ENCODE measurements at regions not wholly inside any gene's neighbourhood (a gene's known extent, or its start where the extent isn't known, plus 50 kb on each side); places are given as distances from the start of the nearest gene placed in this dataset.

DNA sequence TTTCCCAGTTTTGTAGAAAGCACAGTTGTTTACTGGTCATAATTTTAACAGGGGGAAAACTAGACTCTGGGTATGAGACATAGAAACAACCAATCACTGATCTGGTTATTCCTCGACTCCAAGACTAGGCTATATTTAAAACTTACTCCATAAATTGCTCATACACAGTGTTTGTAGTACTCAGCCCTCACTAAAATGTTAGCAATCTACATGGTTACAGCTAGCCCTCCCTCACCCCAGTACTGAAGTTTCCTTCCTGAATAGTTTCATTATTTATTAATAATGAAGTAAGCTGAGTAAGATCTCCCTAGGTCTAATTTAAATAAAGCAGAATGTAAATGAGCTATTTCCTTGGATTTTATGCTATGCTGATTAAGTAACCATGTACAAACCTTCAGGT is 275.1 kb downstream of the CDH20 start:
- peaks cover 28% of the 10 kb centered on the region for H3K27me3 Mint-ChIP-seq
- no peaks in the 10 kb centered on the region for H3K36me3 Mint-ChIP-seq
- H3K4me1 Mint-ChIP-seq, result no peaks in the 10 kb centered on the region
- no peak overlapping the region for H3K27ac Mint-ChIP-seq
- POLR2A ChIA-PET, result no interaction called here
- no peak overlapping the region for H3K4me3 Mint-ChIP-seq
- DNase-seq, result no peak
- no peaks in the 10 kb centered on the region for H3K9me3 Mint-ChIP-seq
- no peak for ATAC-seq (ENCODE audit: low read depth)

GRCh38 chr18:61607867-61608266 is 274.6 kb downstream of the CDH20 start:
- DNase-seq (no peak), ATAC-seq (ENCODE audit: low read depth) (no peak)
- no peak overlapping the region for H3K27ac Mint-ChIP-seq
- H3K9me3 Mint-ChIP-seq, result no peaks in the 10 kb centered on the region
- POLR2A ChIA-PET, result no interaction called here
- H3K27me3 Mint-ChIP-seq, result peaks cover 32% of the 10 kb centered on the region
- no peaks in the 10 kb centered on the region for H3K4me1 Mint-ChIP-seq
- H3K36me3 Mint-ChIP-seq, result no peaks in the 10 kb centered on the region
- no peak overlapping the region for H3K4me3 Mint-ChIP-seq

GRCh38 chr18:61606759-61607158 is 273.5 kb downstream of the CDH20 start:
- no peak for DNase-seq
- Mint-ChIP-seq H3K27ac (no peak overlapping the region), H3K9me3 (no peaks in the 10 kb centered on the region), H3K4me3 (no peak overlapping the region), H3K36me3 (no peaks in the 10 kb centered on the region), H3K27me3 (peaks cover 36% of the 10 kb centered on the region), H3K4me1 (no peaks in the 10 kb centered on the region)
- POLR2A ChIA-PET, result no interaction called here
- ATAC-seq (ENCODE audit: low read depth), result no peak

DNA sequence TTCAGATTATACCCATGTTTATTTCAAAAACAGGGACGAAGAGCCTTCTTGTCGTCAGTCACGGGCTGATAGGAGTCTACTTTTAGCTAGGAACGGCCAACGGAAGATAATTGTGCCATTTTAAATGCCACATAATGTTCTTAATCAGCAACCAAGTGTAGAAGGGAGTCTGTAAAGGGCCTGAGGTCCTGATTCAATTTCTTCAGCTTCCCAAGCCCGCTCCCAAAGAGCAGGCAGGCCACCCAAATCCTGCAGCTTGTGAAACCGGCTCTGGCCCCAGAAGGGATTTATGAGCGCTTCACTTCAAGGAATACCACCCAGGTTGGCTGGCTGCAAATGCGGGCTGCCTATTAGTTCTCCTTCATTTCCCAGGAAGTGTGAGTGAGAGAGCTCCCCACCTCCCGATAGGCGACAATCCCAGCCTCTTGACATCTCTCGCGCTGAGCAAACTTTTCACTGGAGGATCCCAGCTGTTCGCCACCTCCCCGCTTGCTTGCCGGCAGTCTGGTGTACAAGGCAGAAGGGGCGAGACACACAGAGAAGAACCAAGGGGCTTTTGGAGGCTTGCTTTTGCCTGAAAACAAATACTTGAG is 272.9 kb downstream of the CDH20 start:
- no peak for DNase-seq
- peaks cover 33% of the 10 kb centered on the region for H3K27me3 Mint-ChIP-seq
- POLR2A ChIA-PET, result no interaction called here
- H3K4me3 Mint-ChIP-seq, result no peak overlapping the region
- H3K27ac Mint-ChIP-seq, result no peak overlapping the region
- H3K9me3 Mint-ChIP-seq, result no peaks in the 10 kb centered on the region
- no peaks in the 10 kb centered on the region for H3K36me3 Mint-ChIP-seq
- ATAC-seq (ENCODE audit: low read depth), result no peak
- H3K4me1 Mint-ChIP-seq, result no peaks in the 10 kb centered on the region

DNA sequence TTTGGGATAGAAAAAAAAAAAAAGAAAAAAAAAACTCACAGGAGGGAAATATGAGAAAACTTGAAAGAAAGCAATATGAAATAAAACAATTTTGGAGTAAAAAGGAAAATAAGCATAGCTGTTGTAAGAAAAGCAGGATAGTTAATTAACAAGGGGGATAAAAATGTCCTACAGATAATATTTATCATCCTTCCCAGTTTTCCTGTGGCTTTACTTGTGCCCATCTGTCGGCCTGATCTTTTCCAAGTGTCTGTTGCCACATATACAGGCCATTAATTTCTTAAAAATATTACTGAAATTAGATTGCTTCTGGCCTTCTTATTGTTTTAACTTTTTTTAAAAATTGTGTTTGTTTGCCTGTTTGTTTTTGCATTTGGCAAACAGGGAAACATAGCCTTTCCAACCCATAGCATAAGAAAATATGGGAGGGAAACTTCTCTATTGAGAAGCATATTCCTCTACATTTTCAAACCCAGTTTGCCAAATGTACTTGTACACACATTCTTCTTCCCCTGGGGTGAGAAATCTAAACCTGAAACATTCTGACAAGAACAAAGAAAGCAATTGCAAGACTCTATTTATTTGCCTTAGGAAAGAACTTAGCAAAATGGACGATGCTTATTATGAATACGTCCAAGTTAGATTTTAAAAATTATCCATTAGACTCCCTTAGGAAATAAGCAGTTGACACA is 272.3 kb downstream of the CDH20 start:
- no peaks in the 10 kb centered on the region for H3K4me1 Mint-ChIP-seq
- no peaks in the 10 kb centered on the region for H3K36me3 Mint-ChIP-seq
- H3K27ac Mint-ChIP-seq, result no peak overlapping the region
- DNase-seq (no peak), ATAC-seq (ENCODE audit: low read depth) (no peak)
- no peak overlapping the region for H3K4me3 Mint-ChIP-seq
- POLR2A ChIA-PET, result no interaction called here
- H3K27me3 Mint-ChIP-seq, result peaks cover 30% of the 10 kb centered on the region
- H3K9me3 Mint-ChIP-seq, result no peaks in the 10 kb centered on the region

Data from activated naive CD8-positive, alpha-beta T cell treated with anti-CD3 and anti-CD28 coated beads, Interleukin-2, amount 10 ng/mL, durations not matched to agents 7 days and 5 days (primary cell).